ENCODE measurements at regions not wholly inside any gene's neighbourhood (a gene's known extent, or its start where the extent isn't known, plus 50 kb on each side); places are given as distances from the start of the nearest gene placed in this dataset.

- peaks cover 0 to 48% (median 15%) of the 10 kb centered on the region in 5 donors for H3K4me1 ChIP-seq (ENCODE audit: control insufficient read depth in 5 of 5, insufficient read depth in 5 of 5, low read length in 5 of 5)
- peak overlapping the region in 1 of 2 donors; percentile 39 for H3K27ac ChIP-seq (ENCODE audit: low read depth in 1 of 2, low read length in 1 of 2)
- ATAC-seq (ENCODE audit: insufficient read depth, low FRiP score) (no peak), DNase-seq (no peak)
- WGBS, 2 donors = 88 to 89% methylated on average over 14 of the region's 14 CpGs
- no peaks in the 10 kb centered on the region for H3K27me3 ChIP-seq (ENCODE audit: control insufficient read depth in 3 of 3, insufficient read depth in 3 of 3, low read length in 2 of 3)
- TF ChIP-seq CTCF (IDR thresholded peaks at IDR 0.05; ENCODE audit: control extremely low read depth, extremely low read depth) = no peak
- H3K9me3 ChIP-seq (ENCODE audit: control insufficient read depth in 4 of 4, insufficient read depth in 3 of 4, low read length in 3 of 4) = peaks cover 0 to 5% (median 1%) of the 10 kb centered on the region in 4 donors
- H3K4me3 ChIP-seq = no peak overlapping the region
- H3K36me3 ChIP-seq (ENCODE audit: control insufficient read depth in 4 of 4, insufficient read depth in 4 of 4, low read length in 4 of 4) = no peaks in the 10 kb centered on the region
- no peak overlapping the region for H3K9ac ChIP-seq (ENCODE audit: insufficient read depth in 1 of 2, low read length in 2 of 2)
These were observed 170.7 kb downstream of the MYLK4 start for GRCh38 chr6:2579804-2580570.

- TF ChIP-seq CTCF (IDR thresholded peaks at IDR 0.05; ENCODE audit: control extremely low read depth, extremely low read depth) = no peak
- Histone ChIP-seq H3K9ac (ENCODE audit: insufficient read depth in 1 of 2, low read length in 2 of 2) (no peak overlapping the region), H3K9me3 (ENCODE audit: control insufficient read depth in 4 of 4, insufficient read depth in 3 of 4, low read length in 3 of 4) (peaks cover 0 to 3% (median 1%) of the 10 kb centered on the region in 4 donors), H3K27me3 (ENCODE audit: control insufficient read depth in 3 of 3, insufficient read depth in 3 of 3, low read length in 2 of 3) (no peaks in the 10 kb centered on the region), H3K36me3 (ENCODE audit: control insufficient read depth in 4 of 4, insufficient read depth in 4 of 4, low read length in 4 of 4) (no peaks in the 10 kb centered on the region), H3K4me1 (ENCODE audit: control insufficient read depth in 5 of 5, insufficient read depth in 5 of 5, low read length in 5 of 5) (peaks cover 0 to 48% (median 15%) of the 10 kb centered on the region in 5 donors), H3K27ac (ENCODE audit: low read depth in 1 of 2, low read length in 1 of 2) (peak overlapping the region; percentile 6 to 27), H3K4me3 (no peak overlapping the region)
- ATAC-seq (ENCODE audit: insufficient read depth, low FRiP score) (peak; percentile 58), DNase-seq (peak; percentile 96 to 99 (median 98))
- WGBS, 2 donors = 75 to 84% methylated on average over 16 of the region's 16 CpGs
These were observed 171.4 kb downstream of the MYLK4 start for GRCh38 chr6:2579241-2579761.

- peak in 2 of 3 donors; percentile 95 to 96 for DNase-seq
- no peak for TF ChIP-seq CTCF (IDR thresholded peaks at IDR 0.05; ENCODE audit: control extremely low read depth, extremely low read depth)
- Histone ChIP-seq H3K9ac (ENCODE audit: insufficient read depth in 1 of 2, low read length in 2 of 2) (no peak overlapping the region), H3K4me1 (ENCODE audit: control insufficient read depth in 5 of 5, insufficient read depth in 5 of 5, low read length in 5 of 5) (peaks cover 0 to 48% (median 15%) of the 10 kb centered on the region in 5 donors), H3K36me3 (ENCODE audit: control insufficient read depth in 4 of 4, insufficient read depth in 4 of 4, low read length in 4 of 4) (no peaks in the 10 kb centered on the region), H3K9me3 (ENCODE audit: control insufficient read depth in 4 of 4, insufficient read depth in 3 of 4, low read length in 3 of 4) (peaks cover 0 to 3% (median 1%) of the 10 kb centered on the region in 4 donors), H3K27ac (ENCODE audit: low read depth in 1 of 2, low read length in 1 of 2) (peak overlapping the region; percentile 27 to 73), H3K4me3 (no peak overlapping the region), H3K27me3 (ENCODE audit: control insufficient read depth in 3 of 3, insufficient read depth in 3 of 3, low read length in 2 of 3) (no peaks in the 10 kb centered on the region)
- 72 to 88% methylated on average over 2 of the region's 2 CpGs for WGBS, 2 donors
- ATAC-seq (ENCODE audit: insufficient read depth, low FRiP score) = peak; percentile 42
These were observed 172.0 kb downstream of the MYLK4 start for GRCh38 chr6:2578767-2579166.

Data from lung (tissue), 11 donors.